ENCODE measurements at regions not wholly inside any gene's neighbourhood (a gene's known extent, or its start where the extent isn't known, plus 50 kb on each side); places are given as distances from the start of the nearest gene placed in this dataset.

GRCh38 chr13:26458196-26458749 is 99.2 kb upstream of the WASF3 start:
- H3K36me3 ChIP-seq (ENCODE audit: control insufficient read depth in 1 of 2, insufficient read depth in 2 of 2, low read length in 2 of 2), result no peaks in the 10 kb centered on the region
- H3K27me3 ChIP-seq (ENCODE audit: insufficient read depth, low read length), result peaks cover 21% of the 10 kb centered on the region; the same call in 1 of the 2 replicates
- intact Hi-C loops (cut with micrococcal nuclease), result no loop called here
- TF ChIP-seq EZH2 (IDR thresholded peaks at IDR 0.05), result no peak
- ATAC-seq (no peak), DNase-seq (ENCODE audit: low read depth, low spot score) (no peak)
- POLR2A ChIA-PET, result no interaction called here
- no peaks in the 10 kb centered on the region for H3K9me2 ChIP-seq (ENCODE audit: insufficient read depth)
- CTCF ChIA-PET, result interaction anchor here (1.4 to 1.5 kb wide), 2 partner anchors 24 to 38 kb away, joined by 3 to 5 read pairs; no protein-coding TSS in a partner anchor
- no peak overlapping the region for H3K4me3 ChIP-seq (replicated peaks in 1 of 2; ENCODE audit: low read depth in 1 of 2, low read length in 2 of 2)
- no TSS peak for BruUV-seq (replicated peaks)
- no peak overlapping the region for H3K4me2 ChIP-seq (ENCODE audit: low read length)
- no peaks in the 10 kb centered on the region for H4K20me1 ChIP-seq (ENCODE audit: insufficient read depth)
- H3K9ac ChIP-seq (ENCODE audit: low read length), result no peak overlapping the region
- H2AFZ ChIP-seq (ENCODE audit: low read depth, low read length, poor library complexity, severe bottlenecking), result no peak overlapping the region
- RAD21 ChIA-PET (ENCODE audit: low non-redundant PET in 1 of 2, low total read pairs in 2 of 2, uncharacterized antibody in 2 of 2, unreplicated experiment in 2 of 2), result no interaction called here
- H3K9me3 ChIP-seq (ENCODE audit: control insufficient read depth in 1 of 2, insufficient read depth in 1 of 2, low read depth in 1 of 2, low read length in 2 of 2), result no peaks in the 10 kb centered on the region
- peaks cover 3 to 8% of the 10 kb centered on the region in 2 experiments; a peak in 2 of 4 replicates for H3K4me1 ChIP-seq (ENCODE audit: control insufficient read depth in 1 of 2, insufficient read depth in 2 of 2, low read length in 2 of 2)
- H3K27ac ChIP-seq (ENCODE audit: low read depth, low read length), result no peak overlapping the region
- H3K79me2 ChIP-seq (ENCODE audit: insufficient read depth, low read length), result no peaks in the 10 kb centered on the region

GRCh38 chr13:26459276-26460131 is 98.0 kb upstream of the WASF3 start:
- no peaks in the 10 kb centered on the region for H4K20me1 ChIP-seq (ENCODE audit: insufficient read depth)
- no peak overlapping the region for H3K9ac ChIP-seq (ENCODE audit: low read length)
- intact Hi-C loops (cut with micrococcal nuclease), result no loop called here
- H3K27me3 ChIP-seq (ENCODE audit: insufficient read depth, low read length), result peaks cover 20% of the 10 kb centered on the region; the same call in 1 of the 2 replicates
- ATAC-seq (0 out of 2 replicates have a peak, but pooled peaks have one; percentile 30), DNase-seq (ENCODE audit: low read depth, low spot score) (no peak)
- H3K27ac ChIP-seq (ENCODE audit: low read depth, low read length), result no peak overlapping the region
- ChIA-PET RAD21 (ENCODE audit: low non-redundant PET in 1 of 2, low total read pairs in 2 of 2, uncharacterized antibody in 2 of 2, unreplicated experiment in 2 of 2) (no interaction called here), POLR2A (no interaction called here), CTCF (no interaction called here)
- TF ChIP-seq FOSL1 (IDR thresholded peaks at IDR 0.05; ENCODE audit: low read depth) (no peak), SP1 (IDR thresholded peaks at IDR 0.05; ENCODE audit: low read depth) (no peak), ATF3 (IDR thresholded peaks at IDR 0.05) (no peak), EGR1 (IDR thresholded peaks at IDR 0.05; ENCODE audit: low read depth) (no peak), ELF1 (IDR thresholded peaks at IDR 0.05; ENCODE audit: borderline replicate concordance, low read depth) (no peak), RAD21 (IDR thresholded peaks at IDR 0.05; ENCODE audit: low read depth) (no peak), JUND (IDR thresholded peaks at IDR 0.05) (no peak), CTCF (IDR thresholded peaks at IDR 0.05 in 2 of 3, conservative IDR thresholded peaks at IDR 0.05 in 1 of 3; ENCODE audit: borderline replicate concordance in 1 of 3, insufficient read depth in 1 of 3, low read depth in 2 of 3, low read length in 2 of 3) (no peak), SRF (IDR thresholded peaks at IDR 0.05; ENCODE audit: low read depth) (no peak), YY1 (IDR thresholded peaks at IDR 0.05; ENCODE audit: extremely low read depth, insufficient replicate concordance, low read depth, low read length) (no peak)
- no peaks in the 10 kb centered on the region for H3K9me3 ChIP-seq (ENCODE audit: control insufficient read depth in 1 of 2, insufficient read depth in 1 of 2, low read depth in 1 of 2, low read length in 2 of 2)
- H3K4me3 ChIP-seq (replicated peaks in 1 of 2; ENCODE audit: low read depth in 1 of 2, low read length in 2 of 2), result no peak overlapping the region
- H3K9me2 ChIP-seq (ENCODE audit: insufficient read depth), result no peaks in the 10 kb centered on the region
- no TSS peak for BruUV-seq (replicated peaks)
- H3K79me2 ChIP-seq (ENCODE audit: insufficient read depth, low read length), result no peaks in the 10 kb centered on the region
- no peaks in the 10 kb centered on the region for H3K36me3 ChIP-seq (ENCODE audit: control insufficient read depth in 1 of 2, insufficient read depth in 2 of 2, low read length in 2 of 2)
- H3K4me2 ChIP-seq (ENCODE audit: low read length), result peak overlapping the region; percentile 19; the same call in 1 of the 2 replicates
- peaks cover 3 to 8% of the 10 kb centered on the region in 2 experiments; a peak in 2 of 4 replicates for H3K4me1 ChIP-seq (ENCODE audit: control insufficient read depth in 1 of 2, insufficient read depth in 2 of 2, low read length in 2 of 2)
- no peak overlapping the region for H2AFZ ChIP-seq (ENCODE audit: low read depth, low read length, poor library complexity, severe bottlenecking)
